GM20431 (cell line): ENCODE measurements at regions not wholly inside any gene's neighbourhood (a gene's known extent, or its start where the extent isn't known, plus 50 kb on each side); places are given as distances from the start of the nearest gene placed in this dataset.

ENCODE experiments used
- in situ Hi-C: fragments of 300-500 bp; cut with MseI, MboI; formaldehyde crosslinking; loops from one replicate; pipeline ENCODE4 v1.15.0; 2020; ENCODE audit warnings: low sequenced_read_pairs; ENCODE audit not compliant: unreplicated experiment

GRCh38 chr4:18321956-18322530, 300.5 kb upstream of the LCORL start:
- in situ Hi-C loops, result no loop called here

- in situ Hi-C loops, result no loop called here
These were observed 297.9 kb upstream of the LCORL start for GRCh38 chr4:18319431-18319830.

- in situ Hi-C loops, result no loop called here
These were observed 297.3 kb upstream of the LCORL start for GRCh38 chr4:18318682-18319388.

- in situ Hi-C loops, result no loop called here
These were observed 293.2 kb upstream of the LCORL start for GRCh38 chr4:18314731-18315130.

- in situ Hi-C loops, result no loop called here
These were observed 276.1 kb upstream of the LCORL start for GRCh38 chr4:18297684-18298083.

- in situ Hi-C loops, result no loop called here
These were observed 274.9 kb upstream of the LCORL start for GRCh38 chr4:18296411-18296810.

- in situ Hi-C loops, result no loop called here
These were observed 273.3 kb upstream of the LCORL start for GRCh38 chr4:18294846-18295245.

GRCh38 chr4:18294021-18294420, 272.5 kb upstream of the LCORL start:
- in situ Hi-C loops, result no loop called here

GRCh38 chr4:18292411-18292810, 270.9 kb upstream of the LCORL start:
- in situ Hi-C loops, result no loop called here

GRCh38 chr4:18291981-18292380, 270.4 kb upstream of the LCORL start:
- in situ Hi-C loops, result no loop called here

GRCh38 chr4:18291256-18291655, 269.7 kb upstream of the LCORL start:
- in situ Hi-C loops, result no loop called here

- in situ Hi-C loops, result no loop called here
These were observed 263.8 kb upstream of the LCORL start for GRCh38 chr4:18285357-18285756.

GRCh38 chr4:18278244-18278643, 256.7 kb upstream of the LCORL start:
- in situ Hi-C loops, result no loop called here

GRCh38 chr4:18262832-18263231, 241.3 kb upstream of the LCORL start:
- in situ Hi-C loops, result no loop called here

- in situ Hi-C loops, result no loop called here
These were observed 230.5 kb upstream of the LCORL start for GRCh38 chr4:18252052-18252451.

- in situ Hi-C loops, result no loop called here
These were observed 229.0 kb upstream of the LCORL start for GRCh38 chr4:18250564-18250963.

- in situ Hi-C loops, result no loop called here
These were observed 227.1 kb upstream of the LCORL start for GRCh38 chr4:18248611-18249010.

- in situ Hi-C loops, result no loop called here
These were observed 225.6 kb upstream of the LCORL start for GRCh38 chr4:18247189-18247588.

GRCh38 chr4:18242919-18243693, 221.6 kb upstream of the LCORL start:
- in situ Hi-C loops, result no loop called here

- in situ Hi-C loops, result no loop called here
These were observed 220.2 kb upstream of the LCORL start for GRCh38 chr4:18241727-18242126.

- in situ Hi-C loops, result no loop called here
These were observed 212.6 kb upstream of the LCORL start for GRCh38 chr4:18234108-18234507.
